ENCODE measurements at regions not wholly inside any gene's neighbourhood (a gene's known extent, or its start where the extent isn't known, plus 50 kb on each side); places are given as distances from the start of the nearest gene placed in this dataset.

DNA sequence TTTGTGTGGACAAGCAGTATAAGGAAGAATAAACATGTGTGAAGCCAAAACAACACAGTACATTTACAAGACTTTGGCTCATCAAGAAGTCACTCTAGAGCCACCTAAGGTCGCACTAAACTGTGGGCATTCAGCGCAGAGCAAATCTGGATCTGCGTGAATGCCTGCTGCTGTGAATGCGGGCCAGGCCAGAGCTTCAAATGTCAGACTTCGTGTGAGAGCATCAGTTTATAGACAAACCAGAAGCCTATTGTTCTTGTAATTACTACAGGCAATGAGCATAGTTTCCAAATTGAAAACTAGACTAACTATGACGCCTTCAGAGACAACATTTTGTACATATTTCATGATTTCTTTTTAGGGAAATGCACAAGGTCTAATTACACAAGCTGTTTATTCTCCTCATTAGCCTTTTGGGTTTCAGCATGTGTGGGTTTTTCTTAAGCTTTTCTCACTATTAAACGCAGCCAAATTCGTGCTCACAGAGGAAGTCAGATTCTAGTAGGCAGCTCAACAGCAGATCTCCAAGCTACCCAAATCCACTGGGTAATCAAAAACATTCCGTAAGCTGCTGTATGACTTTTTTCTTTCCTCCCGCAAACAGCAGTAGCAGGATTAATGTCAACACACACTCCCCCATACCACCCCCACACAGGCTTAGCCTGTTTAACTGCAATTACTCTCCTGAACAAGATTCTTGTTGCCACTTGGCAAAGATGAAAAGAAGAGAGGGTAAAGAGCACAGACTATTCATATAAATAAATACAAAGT is 84.5 kb upstream of the SETMAR start:
- no peak for DNase-seq (ENCODE audit: low read depth, low spot score)
- H3K79me2 ChIP-seq (ENCODE audit: control insufficient read depth, insufficient read depth, low read length) = no peaks in the 10 kb centered on the region
- ChIA-PET CTCF (no interaction called here), POLR2A (no interaction called here)
- H3K27me3 ChIP-seq (ENCODE audit: control insufficient read depth in 2 of 2, insufficient read depth in 2 of 2, low read length in 2 of 2) = no peaks in the 10 kb centered on the region
- dilution Hi-C loops (cut with MboI; ENCODE audit: extremely low pct_ligation_motif_present, low sequenced_read_pairs) (no loop called here), intact Hi-C loops (cut with micrococcal nuclease) (no loop called here)
- no peaks in the 10 kb centered on the region for H3K4me1 ChIP-seq (ENCODE audit: control insufficient read depth, extremely low read depth, insufficient read depth, low read length)
- H4K20me1 ChIP-seq (replicated peaks; ENCODE audit: control insufficient read depth, extremely low read depth, insufficient read depth, low read length) = no peaks in the 10 kb centered on the region
- no peaks in the 10 kb centered on the region for H3K9me1 ChIP-seq (replicated peaks; ENCODE audit: control insufficient read depth, extremely low read depth, insufficient read depth, low read length)
- no peak overlapping the region for H2AFZ ChIP-seq (ENCODE audit: low read depth, low read length)
- H3K27ac ChIP-seq (ENCODE audit: insufficient read depth, low read depth, low read length) = no peak overlapping the region
- H3K4me3 ChIP-seq (replicated peaks in 1 of 3; ENCODE audit: insufficient read depth in 1 of 3, low read depth in 1 of 3, low read length in 3 of 3) = no peak overlapping the region
- H3K9ac ChIP-seq (replicated peaks; ENCODE audit: extremely low read depth, insufficient read depth, low read length) = no peak overlapping the region
- TF ChIP-seq JUN (IDR thresholded peaks at IDR 0.05; ENCODE audit: borderline replicate concordance, insufficient read depth, insufficient read length, low read depth) (no peak), FOS (IDR thresholded peaks at IDR 0.05; ENCODE audit: borderline replicate concordance, insufficient read depth, low read length) (no peak), GATA2 (IDR thresholded peaks at IDR 0.05; ENCODE audit: insufficient read depth, insufficient read length, low read depth, low read length) (no peak), EZH2 (IDR thresholded peaks at IDR 0.05; ENCODE audit: borderline replicate concordance, low read depth, low read length, severe bottlenecking) (no peak), POLR2AphosphoS5 (IDR thresholded peaks at IDR 0.05; ENCODE audit: insufficient read depth, low read depth, low read length) (no peak), MYC (IDR thresholded peaks at IDR 0.05; ENCODE audit: low read depth, low read length) (no peak), POLR2A (IDR thresholded peaks at IDR 0.05; ENCODE audit: low read depth, low read length) (no peak)
- TF ChIP-seq, protein P1, sequence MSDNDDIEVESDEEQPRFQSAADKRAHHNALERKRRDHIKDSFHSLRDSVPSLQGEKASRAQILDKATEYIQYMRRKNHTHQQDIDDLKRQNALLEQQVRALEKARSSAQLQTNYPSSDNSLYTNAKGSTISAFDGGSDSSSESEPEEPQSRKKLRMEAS (IDR thresholded peaks at IDR 0.05; ENCODE audit: insufficient read depth, insufficient read length) = no peak
- TF ChIP-seq, protein P2, sequence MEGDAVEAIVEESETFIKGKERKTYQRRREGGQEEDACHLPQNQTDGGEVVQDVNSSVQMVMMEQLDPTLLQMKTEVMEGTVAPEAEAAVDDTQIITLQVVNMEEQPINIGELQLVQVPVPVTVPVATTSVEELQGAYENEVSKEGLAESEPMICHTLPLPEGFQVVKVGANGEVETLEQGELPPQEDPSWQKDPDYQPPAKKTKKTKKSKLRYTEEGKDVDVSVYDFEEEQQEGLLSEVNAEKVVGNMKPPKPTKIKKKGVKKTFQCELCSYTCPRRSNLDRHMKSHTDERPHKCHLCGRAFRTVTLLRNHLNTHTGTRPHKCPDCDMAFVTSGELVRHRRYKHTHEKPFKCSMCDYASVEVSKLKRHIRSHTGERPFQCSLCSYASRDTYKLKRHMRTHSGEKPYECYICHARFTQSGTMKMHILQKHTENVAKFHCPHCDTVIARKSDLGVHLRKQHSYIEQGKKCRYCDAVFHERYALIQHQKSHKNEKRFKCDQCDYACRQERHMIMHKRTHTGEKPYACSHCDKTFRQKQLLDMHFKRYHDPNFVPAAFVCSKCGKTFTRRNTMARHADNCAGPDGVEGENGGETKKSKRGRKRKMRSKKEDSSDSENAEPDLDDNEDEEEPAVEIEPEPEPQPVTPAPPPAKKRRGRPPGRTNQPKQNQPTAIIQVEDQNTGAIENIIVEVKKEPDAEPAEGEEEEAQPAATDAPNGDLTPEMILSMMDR (IDR thresholded peaks at IDR 0.05; ENCODE audit: extremely low read depth in 1 of 2, insufficient read depth in 1 of 2, low read depth in 1 of 2, low read length in 2 of 2) = no peak
- no TSS peak for BruUV-seq (replicated peaks)
- no peaks in the 10 kb centered on the region for H3K36me3 ChIP-seq (ENCODE audit: control insufficient read depth in 2 of 2, extremely low read depth in 1 of 2, insufficient read depth in 2 of 2, low read length in 2 of 2)
- no peak overlapping the region for H3K4me2 ChIP-seq (ENCODE audit: insufficient read depth, low read length)
- FAIRE-seq = no peak
- no peaks in the 10 kb centered on the region for H3K9me3 ChIP-seq (replicated peaks; ENCODE audit: control insufficient read depth, insufficient read depth, low read length)
